AG04449 (cell line): ENCODE measurements at regions not wholly inside any gene's neighbourhood (a gene's known extent, or its start where the extent isn't known, plus 50 kb on each side); places are given as distances from the start of the nearest gene placed in this dataset.

ENCODE experiments used
- CTCF ChIA-PET: fragments of 350-600 bp; formaldehyde crosslinking; extraction: SDS; loops from one replicate; lab custom pipeline; 2021; ENCODE audit warnings: antibody characterized with exemption; lab: Yijun Ruan, JAX
- POLR2A ChIA-PET: fragments of 400-600, 350-600 bp; formaldehyde crosslinking; extraction: SDS; loops from one replicate; lab custom pipeline; 2020; ENCODE audit warnings: antibody characterized with exemption, inconsistent platforms; lab: Yijun Ruan, JAX
- DNase-seq: peaks from one replicate; pipeline ENCODE4 v3.0.0-alpha.2; 2010; ENCODE audit warnings: low read depth, low spot score
- H3K4me3 ChIP-seq: 2 replicates; pipeline ENCODE4 v1.5.1; 2011; ENCODE audit warnings: low read depth, mild to moderate bottlenecking, control low read depth, low read length
- TF ChIP-seq, protein P1 (sequence below): IDR thresholded peaks from one replicate; pipeline ENCODE4 v1.5.1; 2011; ENCODE audit warnings: mild to moderate bottlenecking, moderate library complexity, low read length, control low read depth, inconsistent platforms; ENCODE audit not compliant: insufficient read depth; ENCODE audit errors: missing control alignments

DNA sequence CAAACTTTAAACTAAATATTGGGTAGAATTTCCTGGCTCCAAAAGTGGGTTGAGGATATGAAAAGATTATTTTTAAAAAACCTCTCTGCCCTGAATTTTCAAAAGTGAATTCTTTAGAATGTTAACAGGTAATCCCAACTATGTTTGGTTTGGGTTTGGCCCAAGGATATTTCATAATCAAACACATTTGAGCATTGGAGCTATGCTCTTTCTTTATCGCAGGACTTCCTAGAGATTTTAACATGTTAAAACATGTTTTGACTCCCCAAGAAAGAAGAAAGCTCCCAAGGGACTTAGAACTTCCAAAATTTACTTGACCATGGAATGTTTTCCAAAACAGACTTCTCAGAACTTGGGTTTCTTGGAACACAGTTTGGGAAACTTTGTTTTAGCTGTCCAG is 75.6 kb upstream of the SYNPR start:
- CTCF ChIA-PET, result interaction anchor here (1.5 kb wide), 1 partner anchor 8 kb away, joined by 5 read pairs; no protein-coding TSS in a partner anchor
- POLR2A ChIA-PET, result no interaction called here
- H3K4me3 ChIP-seq, result no peak overlapping the region
- DNase-seq, result no peak
- TF ChIP-seq, protein P1, sequence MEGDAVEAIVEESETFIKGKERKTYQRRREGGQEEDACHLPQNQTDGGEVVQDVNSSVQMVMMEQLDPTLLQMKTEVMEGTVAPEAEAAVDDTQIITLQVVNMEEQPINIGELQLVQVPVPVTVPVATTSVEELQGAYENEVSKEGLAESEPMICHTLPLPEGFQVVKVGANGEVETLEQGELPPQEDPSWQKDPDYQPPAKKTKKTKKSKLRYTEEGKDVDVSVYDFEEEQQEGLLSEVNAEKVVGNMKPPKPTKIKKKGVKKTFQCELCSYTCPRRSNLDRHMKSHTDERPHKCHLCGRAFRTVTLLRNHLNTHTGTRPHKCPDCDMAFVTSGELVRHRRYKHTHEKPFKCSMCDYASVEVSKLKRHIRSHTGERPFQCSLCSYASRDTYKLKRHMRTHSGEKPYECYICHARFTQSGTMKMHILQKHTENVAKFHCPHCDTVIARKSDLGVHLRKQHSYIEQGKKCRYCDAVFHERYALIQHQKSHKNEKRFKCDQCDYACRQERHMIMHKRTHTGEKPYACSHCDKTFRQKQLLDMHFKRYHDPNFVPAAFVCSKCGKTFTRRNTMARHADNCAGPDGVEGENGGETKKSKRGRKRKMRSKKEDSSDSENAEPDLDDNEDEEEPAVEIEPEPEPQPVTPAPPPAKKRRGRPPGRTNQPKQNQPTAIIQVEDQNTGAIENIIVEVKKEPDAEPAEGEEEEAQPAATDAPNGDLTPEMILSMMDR, result no peak

- CTCF ChIA-PET, result no interaction called here
- no peak overlapping the region for H3K4me3 ChIP-seq
- DNase-seq, result no peak
- POLR2A ChIA-PET, result no interaction called here
- TF ChIP-seq, protein P1, result no peak
Measured at GRCh38 chr3:63207066-63207590, 71.0 kb upstream of the SYNPR start.

DNA sequence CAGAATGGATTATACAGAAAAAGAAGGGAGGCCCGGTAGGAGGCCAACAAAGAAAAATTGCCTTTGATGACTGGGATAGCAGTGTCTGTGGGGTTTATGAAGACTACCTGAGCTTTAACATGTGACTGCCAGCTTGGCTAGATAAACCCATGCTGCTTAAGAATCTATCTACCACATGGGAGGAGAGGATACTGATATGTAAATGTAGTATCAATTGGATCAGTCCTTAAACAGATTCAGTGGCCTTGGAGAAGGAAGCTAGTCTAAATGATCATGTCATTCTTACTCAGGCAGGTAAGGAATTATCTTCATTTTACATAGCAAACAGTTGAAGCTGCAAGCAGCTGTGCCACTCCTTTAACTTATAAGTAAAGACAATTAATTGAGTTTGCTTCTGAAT is 50.0 kb upstream of the SYNPR start:
- DNase-seq, result no peak
- H3K4me3 ChIP-seq, result no peak overlapping the region
- TF ChIP-seq, protein P1, result no peak
- ChIA-PET CTCF (interaction anchor here (1.0 to 4.6 kb wide), 8 partner anchors 22 to 604 kb away, joined by 3 to 61 read pairs (median 4); no protein-coding TSS in a partner anchor), POLR2A (no interaction called here)
